BJ (cell line): ENCODE measurements at regions not wholly inside any gene's neighbourhood (a gene's known extent, or its start where the extent isn't known, plus 50 kb on each side); places are given as distances from the start of the nearest gene placed in this dataset.

Experiments
- CTCF ChIA-PET: fragments of 350-600 bp; formaldehyde crosslinking; extraction: SDS; loops from one replicate; lab custom pipeline; 2021; ENCODE audit warnings: antibody characterized with exemption, inconsistent platforms; lab: Yijun Ruan, JAX
- POLR2A ChIA-PET: fragments of 300-600 bp; sonication (Branson Sonifier 250); formaldehyde crosslinking; extraction: SDS; loops from one replicate; lab custom pipeline; 2021; ENCODE audit warnings: antibody characterized with exemption; lab: Charles Lee
- DNase-seq: peaks from one replicate; pipeline ENCODE4 v3.0.0-alpha.2; 2011; ENCODE audit warnings: low read depth
- H3K27me3 ChIP-seq: 2 replicates; pipeline ENCODE4 v1.6.0; 2011; ENCODE audit warnings: low read length; ENCODE audit not compliant: control insufficient read depth, insufficient read depth
- H3K36me3 ChIP-seq: 2 replicates; pipeline ENCODE4 v1.5.1; 2011; ENCODE audit warnings: low read length; ENCODE audit not compliant: control insufficient read depth, insufficient read depth
- H3K4me3 ChIP-seq: 2 replicates; pipeline ENCODE4 v1.5.1; 2011; ENCODE audit warnings: low read depth, mild to moderate bottlenecking, control low read depth, low read length
- CTCF ChIP-seq: IDR thresholded peaks from 2 replicates; pipeline ENCODE4 v1.5.1; 2011; ENCODE audit warnings: low read depth, mild to moderate bottlenecking, control low read depth, inconsistent platforms, low read length, moderate library complexity; ENCODE audit not compliant: insufficient read depth

GRCh38 chr10:117755659-117756014 is 213.1 kb downstream of the EMX2 start:
- ChIA-PET POLR2A (no interaction called here), CTCF (interaction anchor here (2.0 to 2.2 kb wide), 2 partner anchors 14 to 217 kb away, joined by 7 to 9 read pairs; no protein-coding TSS in a partner anchor)
- no peaks in the 10 kb centered on the region for H3K27me3 ChIP-seq
- TF ChIP-seq CTCF: no peak
- no peak overlapping the region for H3K4me3 ChIP-seq
- no peaks in the 10 kb centered on the region for H3K36me3 ChIP-seq
- DNase-seq: no peak

- TF ChIP-seq CTCF: no peak
- ChIA-PET CTCF (interaction anchor here (2.0 to 2.2 kb wide), 2 partner anchors 12 to 219 kb away, joined by 7 to 9 read pairs; no protein-coding TSS in a partner anchor), POLR2A (no interaction called here)
- H3K27me3 ChIP-seq: no peaks in the 10 kb centered on the region
- H3K4me3 ChIP-seq: no peak overlapping the region
- no peaks in the 10 kb centered on the region for H3K36me3 ChIP-seq
- DNase-seq: no peak
These were observed 214.7 kb downstream of the EMX2 start for GRCh38 chr10:117757086-117757720.

GRCh38 chr10:117759266-117759665 is 216.7 kb downstream of the EMX2 start:
- no peak overlapping the region for H3K4me3 ChIP-seq
- TF ChIP-seq CTCF: no peak
- ChIA-PET CTCF (no interaction called here), POLR2A (no interaction called here)
- no peaks in the 10 kb centered on the region for H3K36me3 ChIP-seq
- no peak for DNase-seq
- H3K27me3 ChIP-seq: no peaks in the 10 kb centered on the region

GRCh38 chr10:117761695-117762094 is 219.1 kb downstream of the EMX2 start:
- POLR2A ChIA-PET: no interaction called here
- no peaks in the 10 kb centered on the region for H3K36me3 ChIP-seq
- CTCF ChIA-PET: interaction anchor here (1.3 to 2.3 kb wide), 2 partner anchors 225 to 479 kb away, joined by 3 to 5 read pairs; no protein-coding TSS in a partner anchor
- H3K4me3 ChIP-seq: no peak overlapping the region
- no peak for DNase-seq
- TF ChIP-seq CTCF: no peak
- no peaks in the 10 kb centered on the region for H3K27me3 ChIP-seq

- CTCF ChIA-PET: interaction anchor here (1.3 to 2.3 kb wide), 2 partner anchors 226 to 478 kb away, joined by 3 to 5 read pairs; no protein-coding TSS in a partner anchor
- TF ChIP-seq CTCF: no peak
- H3K36me3 ChIP-seq: no peaks in the 10 kb centered on the region
These were observed 219.7 kb downstream of the EMX2 start for GRCh38 chr10:117762126-117762818.

More at GRCh38 chr10:117762126-117762818, 219.7 kb downstream of the EMX2 start:
- Histone ChIP-seq H3K27me3 (no peaks in the 10 kb centered on the region), H3K4me3 (no peak overlapping the region)
- no peak for DNase-seq
- POLR2A ChIA-PET: no interaction called here
